WTC11 (cell line): ENCODE measurements at regions not wholly inside any gene's neighbourhood (a gene's known extent, or its start where the extent isn't known, plus 50 kb on each side); places are given as distances from the start of the nearest gene placed in this dataset.

Experiments
- ATAC-seq: fragments of 200-7000 bp; cut with Tn5 transposase; 2 replicates; pipeline ENCODE4 v1.10.0; 2021; ENCODE audit warnings: mild to moderate bottlenecking, moderate library complexity
- CTCF ChIA-PET: fragments of 300-600 bp; sonication (Branson Sonifier 250); formaldehyde crosslinking; loops from one replicate; lab custom pipeline; 2021; ENCODE audit warnings: antibody characterized with exemption; lab: Charles Lee
- POLR2A ChIA-PET: fragments of 350-600 bp; sonication (Branson Sonifier 250); formaldehyde crosslinking; loops from one replicate; lab custom pipeline; 2021; ENCODE audit warnings: antibody characterized with exemption; lab: Charles Lee
- DNase-seq: peaks from one replicate; pipeline ENCODE4 v3.0.0; 2021; ENCODE audit warnings: low spot score
- H3K27ac Mint-ChIP-seq: 2 replicates; pipeline ENCODE4 v1.8.0; 2021; ENCODE audit warnings: mixed read lengths
- H3K27me3 Mint-ChIP-seq: 2 replicates; pipeline ENCODE4 v1.8.0; 2021; ENCODE audit warnings: low read depth, mild to moderate bottlenecking, moderate library complexity, mixed read lengths
- H3K36me3 Mint-ChIP-seq: 2 replicates; pipeline ENCODE4 v1.8.0; 2021; ENCODE audit warnings: mixed read lengths
- H3K4me1 Mint-ChIP-seq: 2 replicates; pipeline ENCODE4 v1.8.0; 2022; ENCODE audit warnings: mixed read lengths
- H3K4me3 Mint-ChIP-seq: 2 replicates; pipeline ENCODE4 v1.8.0; 2021; ENCODE audit warnings: mild to moderate bottlenecking, moderate library complexity, mixed read lengths
- H3K9me3 Mint-ChIP-seq: 2 replicates; pipeline ENCODE4 v1.8.0; 2021; ENCODE audit warnings: mixed read lengths
- AR ChIP-seq: fragments of 250-450 bp; sonication (Bioruptor Pico); IDR thresholded peaks from 2 replicates; pipeline ENCODE4 v1.9.0; 2021; ENCODE audit warnings: mild to moderate bottlenecking
- E2F5 ChIP-seq: sonication (generic); formaldehyde crosslinking; IDR thresholded peaks from 2 replicates; pipeline ENCODE4 v1.8.1; 2022; ENCODE audit warnings: mild to moderate bottlenecking, moderate library complexity, missing genetic modification reagents
- ESRRA ChIP-seq: sonication (generic); formaldehyde crosslinking; IDR thresholded peaks from 2 replicates; pipeline ENCODE4 v1.8.1; 2022; ENCODE audit warnings: mild to moderate bottlenecking, missing genetic modification reagents, borderline replicate concordance
- ETV6 ChIP-seq: sonication (generic); formaldehyde crosslinking; IDR thresholded peaks from 2 replicates; pipeline ENCODE4 v1.8.1; 2022; ENCODE audit warnings: mild to moderate bottlenecking, missing genetic modification reagents
- FOXJ3 ChIP-seq: sonication (generic); formaldehyde crosslinking; IDR thresholded peaks from 2 replicates; pipeline ENCODE4 v1.9.0; 2021; ENCODE audit warnings: missing genetic modification reagents, mild to moderate bottlenecking, borderline replicate concordance
- MXD4 ChIP-seq: fragments of 250-450 bp; sonication (Bioruptor Pico); IDR thresholded peaks from 2 replicates; pipeline ENCODE4 v1.8.0; 2021; ENCODE audit warnings: mild to moderate bottlenecking, moderate library complexity, borderline replicate concordance
- NFE2L1 ChIP-seq: sonication (generic); formaldehyde crosslinking; IDR thresholded peaks from 2 replicates; pipeline ENCODE4 v1.8.1; 2023; ENCODE audit warnings: missing genetic modification reagents
- NFYB ChIP-seq: sonication (generic); formaldehyde crosslinking; conservative IDR thresholded peaks from 2 replicates; pipeline ENCODE4 v1.8.0; 2022; ENCODE audit warnings: low read depth, missing genetic modification reagents
- NR1H2 ChIP-seq: sonication (generic); formaldehyde crosslinking; IDR thresholded peaks from 2 replicates; pipeline ENCODE4 v1.9.0; 2021; ENCODE audit warnings: mild to moderate bottlenecking, moderate library complexity, missing genetic modification reagents
- SMAD3 ChIP-seq: sonication (generic); formaldehyde crosslinking; IDR thresholded peaks from 2 replicates; pipeline ENCODE4 v1.8.0; 2022; ENCODE audit warnings: missing genetic modification reagents, mild to moderate bottlenecking, borderline replicate concordance
- STAT6 ChIP-seq: sonication (generic); formaldehyde crosslinking; conservative IDR thresholded peaks from 2 replicates; pipeline ENCODE4 v1.8.1; 2023; ENCODE audit warnings: mild to moderate bottlenecking, low read depth, missing genetic modification reagents, moderate library complexity
- TP53 ChIP-seq: sonication (generic); formaldehyde crosslinking; IDR thresholded peaks from 2 replicates; pipeline ENCODE4 v1.8.1; 2023; ENCODE audit warnings: mild to moderate bottlenecking, missing genetic modification reagents
- ZNF219 ChIP-seq: sonication (generic); formaldehyde crosslinking; IDR thresholded peaks from 2 replicates; pipeline ENCODE4 v1.8.0; 2023; ENCODE audit warnings: missing genetic modification reagents, mild to moderate bottlenecking, borderline replicate concordance
- ZNF512 ChIP-seq: sonication (generic); formaldehyde crosslinking; IDR thresholded peaks from 2 replicates; pipeline ENCODE4 v1.8.1; 2022; ENCODE audit warnings: missing genetic modification reagents, borderline replicate concordance
- ZNF671 ChIP-seq: fragments of 250-450 bp; sonication (Bioruptor Pico); IDR thresholded peaks from 2 replicates; pipeline ENCODE4 v1.8.0; 2021; ENCODE audit warnings: mild to moderate bottlenecking
- TF ChIP-seq, protein P1 (sequence below): sonication (generic); formaldehyde crosslinking; IDR thresholded peaks from 2 replicates; pipeline ENCODE4 v1.8.0; 2023; ENCODE audit warnings: missing genetic modification reagents
- TF ChIP-seq, protein P2 (sequence below): fragments of 200-600 bp; IDR thresholded peaks from 2 replicates; pipeline ENCODE4 v1.8.0; 2022; ENCODE audit warnings: antibody characterized with exemption
- TF ChIP-seq, protein P3 (sequence below): sonication (generic); formaldehyde crosslinking; IDR thresholded peaks from 2 replicates; pipeline ENCODE4 v1.8.1; 2023; ENCODE audit warnings: mild to moderate bottlenecking, missing genetic modification reagents
- TF ChIP-seq, protein P4 (sequence below): sonication (generic); formaldehyde crosslinking; IDR thresholded peaks from 2 replicates; pipeline ENCODE4 v1.8.1; 2022; ENCODE audit warnings: low read depth, missing genetic modification reagents, borderline replicate concordance
- TF ChIP-seq, protein P5 (sequence below): sonication (generic); formaldehyde crosslinking; conservative IDR thresholded peaks from 2 replicates; pipeline ENCODE4 v1.8.1; 2022; ENCODE audit warnings: mild to moderate bottlenecking, missing genetic modification reagents

GRCh38 chr4:35772291-35772690 is 472.0 kb downstream of the ARAP2 start:
- DNase-seq: no peak
- Mint-ChIP-seq H3K9me3 (no peaks in the 10 kb centered on the region), H3K27ac (no peak overlapping the region), H3K4me1 (no peaks in the 10 kb centered on the region)
- TF ChIP-seq, protein P1, sequence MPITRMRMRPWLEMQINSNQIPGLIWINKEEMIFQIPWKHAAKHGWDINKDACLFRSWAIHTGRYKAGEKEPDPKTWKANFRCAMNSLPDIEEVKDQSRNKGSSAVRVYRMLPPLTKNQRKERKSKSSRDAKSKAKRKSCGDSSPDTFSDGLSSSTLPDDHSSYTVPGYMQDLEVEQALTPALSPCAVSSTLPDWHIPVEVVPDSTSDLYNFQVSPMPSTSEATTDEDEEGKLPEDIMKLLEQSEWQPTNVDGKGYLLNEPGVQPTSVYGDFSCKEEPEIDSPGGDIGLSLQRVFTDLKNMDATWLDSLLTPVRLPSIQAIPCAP (CRISPR knock-in tag): no peak
- no peak for TF ChIP-seq NFE2L1 (CRISPR knock-in tag)
- TF ChIP-seq NFYB (CRISPR knock-in tag): no peak
- TF ChIP-seq STAT6 (CRISPR knock-in tag): no peak
- TF ChIP-seq TP53: no peak
- no peak for TF ChIP-seq SMAD3 (CRISPR knock-in tag)
- no peak for TF ChIP-seq AR (CRISPR knock-in tag)
- TF ChIP-seq ZNF219 (CRISPR knock-in tag): no peak
- no peak for TF ChIP-seq FOXJ3 (CRISPR knock-in tag)
- no peak for TF ChIP-seq ZNF512
- TF ChIP-seq, protein P2, sequence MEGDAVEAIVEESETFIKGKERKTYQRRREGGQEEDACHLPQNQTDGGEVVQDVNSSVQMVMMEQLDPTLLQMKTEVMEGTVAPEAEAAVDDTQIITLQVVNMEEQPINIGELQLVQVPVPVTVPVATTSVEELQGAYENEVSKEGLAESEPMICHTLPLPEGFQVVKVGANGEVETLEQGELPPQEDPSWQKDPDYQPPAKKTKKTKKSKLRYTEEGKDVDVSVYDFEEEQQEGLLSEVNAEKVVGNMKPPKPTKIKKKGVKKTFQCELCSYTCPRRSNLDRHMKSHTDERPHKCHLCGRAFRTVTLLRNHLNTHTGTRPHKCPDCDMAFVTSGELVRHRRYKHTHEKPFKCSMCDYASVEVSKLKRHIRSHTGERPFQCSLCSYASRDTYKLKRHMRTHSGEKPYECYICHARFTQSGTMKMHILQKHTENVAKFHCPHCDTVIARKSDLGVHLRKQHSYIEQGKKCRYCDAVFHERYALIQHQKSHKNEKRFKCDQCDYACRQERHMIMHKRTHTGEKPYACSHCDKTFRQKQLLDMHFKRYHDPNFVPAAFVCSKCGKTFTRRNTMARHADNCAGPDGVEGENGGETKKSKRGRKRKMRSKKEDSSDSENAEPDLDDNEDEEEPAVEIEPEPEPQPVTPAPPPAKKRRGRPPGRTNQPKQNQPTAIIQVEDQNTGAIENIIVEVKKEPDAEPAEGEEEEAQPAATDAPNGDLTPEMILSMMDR: no peak
- TF ChIP-seq ZNF671 (CRISPR knock-in tag): no peak
- TF ChIP-seq, protein P3, sequence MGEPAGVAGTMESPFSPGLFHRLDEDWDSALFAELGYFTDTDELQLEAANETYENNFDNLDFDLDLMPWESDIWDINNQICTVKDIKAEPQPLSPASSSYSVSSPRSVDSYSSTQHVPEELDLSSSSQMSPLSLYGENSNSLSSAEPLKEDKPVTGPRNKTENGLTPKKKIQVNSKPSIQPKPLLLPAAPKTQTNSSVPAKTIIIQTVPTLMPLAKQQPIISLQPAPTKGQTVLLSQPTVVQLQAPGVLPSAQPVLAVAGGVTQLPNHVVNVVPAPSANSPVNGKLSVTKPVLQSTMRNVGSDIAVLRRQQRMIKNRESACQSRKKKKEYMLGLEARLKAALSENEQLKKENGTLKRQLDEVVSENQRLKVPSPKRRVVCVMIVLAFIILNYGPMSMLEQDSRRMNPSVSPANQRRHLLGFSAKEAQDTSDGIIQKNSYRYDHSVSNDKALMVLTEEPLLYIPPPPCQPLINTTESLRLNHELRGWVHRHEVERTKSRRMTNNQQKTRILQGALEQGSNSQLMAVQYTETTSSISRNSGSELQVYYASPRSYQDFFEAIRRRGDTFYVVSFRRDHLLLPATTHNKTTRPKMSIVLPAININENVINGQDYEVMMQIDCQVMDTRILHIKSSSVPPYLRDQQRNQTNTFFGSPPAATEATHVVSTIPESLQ (CRISPR knock-in tag): no peak
- no peak for TF ChIP-seq E2F5 (CRISPR knock-in tag)
- TF ChIP-seq, protein P4, sequence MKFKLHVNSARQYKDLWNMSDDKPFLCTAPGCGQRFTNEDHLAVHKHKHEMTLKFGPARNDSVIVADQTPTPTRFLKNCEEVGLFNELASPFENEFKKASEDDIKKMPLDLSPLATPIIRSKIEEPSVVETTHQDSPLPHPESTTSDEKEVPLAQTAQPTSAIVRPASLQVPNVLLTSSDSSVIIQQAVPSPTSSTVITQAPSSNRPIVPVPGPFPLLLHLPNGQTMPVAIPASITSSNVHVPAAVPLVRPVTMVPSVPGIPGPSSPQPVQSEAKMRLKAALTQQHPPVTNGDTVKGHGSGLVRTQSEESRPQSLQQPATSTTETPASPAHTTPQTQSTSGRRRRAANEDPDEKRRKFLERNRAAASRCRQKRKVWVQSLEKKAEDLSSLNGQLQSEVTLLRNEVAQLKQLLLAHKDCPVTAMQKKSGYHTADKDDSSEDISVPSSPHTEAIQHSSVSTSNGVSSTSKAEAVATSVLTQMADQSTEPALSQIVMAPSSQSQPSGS (CRISPR knock-in tag): no peak
- no peak for TF ChIP-seq MXD4 (CRISPR knock-in tag)
- no peak for TF ChIP-seq ESRRA (CRISPR knock-in tag)
- no peak for TF ChIP-seq NR1H2 (CRISPR knock-in tag)
- TF ChIP-seq ETV6 (CRISPR knock-in tag): no peak
- TF ChIP-seq, protein P5, sequence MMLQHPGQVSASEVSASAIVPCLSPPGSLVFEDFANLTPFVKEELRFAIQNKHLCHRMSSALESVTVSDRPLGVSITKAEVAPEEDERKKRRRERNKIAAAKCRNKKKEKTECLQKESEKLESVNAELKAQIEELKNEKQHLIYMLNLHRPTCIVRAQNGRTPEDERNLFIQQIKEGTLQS (CRISPR knock-in tag): no peak
- TF ChIP-seq, all 79 proteins: peak for 0
- no peaks in the 10 kb centered on the region for H3K27me3 Mint-ChIP-seq
- H3K4me3 Mint-ChIP-seq: no peak overlapping the region
- CTCF ChIA-PET: no interaction called here
- POLR2A ChIA-PET: no interaction called here
- ATAC-seq: no peak
- H3K36me3 Mint-ChIP-seq: no peaks in the 10 kb centered on the region
